HepG2 (cell line): ENCODE measurements at regions not wholly inside any gene's neighbourhood (a gene's known extent, or its start where the extent isn't known, plus 50 kb on each side); places are given as distances from the start of the nearest gene placed in this dataset.

Experiments
- ATAC-seq: fragments of 200-7000 bp; cut with Tn5 transposase; 3 replicates; pipeline ENCODE4 v1.9.1; 2020; ENCODE audit warnings: mild to moderate bottlenecking, moderate library complexity
- BruUV-seq: library from RNA; stranded (reverse); fragments of 400-500 nt; replicated peaks from 2 replicates; lab custom pipeline; 2021; lab: Mats Ljungman, UMichigan
- CTCF ChIA-PET: fragments of 300-600 bp; formaldehyde crosslinking; extraction: SDS; loops from one replicate; lab custom pipeline; 2021; ENCODE audit warnings: low total read pairs, inconsistent platforms, low intra/inter-chr PET ratio; lab: Yijun Ruan, JAX
- POLR2A ChIA-PET: fragments of 350-600 bp; sonication (Branson Sonifier 250); formaldehyde crosslinking; loops from one replicate; lab custom pipeline; 2020; ENCODE audit warnings: antibody characterized with exemption, inconsistent platforms; lab: Yijun Ruan, JAX
- DNase-seq: peaks from one replicate; pipeline ENCODE4 v3.0.0-alpha.2; 2015; ENCODE audit warnings: low spot score
- FAIRE-seq: peaks from 3 replicates; lab custom pipeline; 2011; peaks lifted over from hg19 to GRCh38; lab: Jason Lieb, UNC
- H2AFZ ChIP-seq: one replicate; pipeline ENCODE4 v1.6.1; 2011; ENCODE audit warnings: low read length, inconsistent platforms
- H3K27ac ChIP-seq: fragments of 300-600 bp; 3 replicates; pipeline ENCODE4 v1.8.0; 2011; ENCODE audit warnings: mixed run types, mild to moderate bottlenecking, mixed read lengths, low read length, inconsistent platforms; ENCODE audit not compliant: insufficient read depth; ENCODE audit errors: extremely low read length
- H3K27me3 ChIP-seq, 2 experiments: fragments of 200-600 bp in 1 of 2; 2 replicates in 1 of 2; 3 replicates in 1 of 2; pipeline versions ENCODE4 v1.6.0 to v1.8.0; 2011; ENCODE audit warnings: low read length in 2 of 2, mild to moderate bottlenecking in 2 of 2, moderate library complexity in 2 of 2, inconsistent platforms in 1 of 2; ENCODE audit not compliant: insufficient read depth in 2 of 2, control insufficient read depth in 1 of 2
- H3K36me3 ChIP-seq, 2 experiments: fragments of 200-600 bp in 1 of 2; replicated peaks in 1 of 2; 2 replicates in 1 of 2; 3 replicates in 1 of 2; pipeline versions ENCODE4 v1.5.1 to v1.8.0; 2011; ENCODE audit warnings: low read length in 2 of 2, inconsistent platforms in 1 of 2; ENCODE audit not compliant: insufficient read depth in 2 of 2, control insufficient read depth in 1 of 2
- H3K4me1 ChIP-seq: 2 replicates; pipeline ENCODE4 v1.5.1; 2012; ENCODE audit warnings: low read length, inconsistent platforms; ENCODE audit not compliant: insufficient read depth
- H3K4me2 ChIP-seq: 2 replicates; pipeline ENCODE4 v1.6.0; 2011; ENCODE audit warnings: low read depth, low read length, inconsistent platforms
- H3K4me3 ChIP-seq, 3 experiments: fragments of 200-600 bp in 1 of 3; sonication (generic), shearing (Covaris generic) in 1 of 3; replicated peaks in 1 of 3; 2 replicates each; pipeline ENCODE4 v1.5.1; 2011 to 2016; ENCODE audit warnings: low read length in 3 of 3, inconsistent platforms in 2 of 3, low read depth in 2 of 3, mild to moderate bottlenecking in 2 of 3, control low read depth in 1 of 3, mixed read lengths in 1 of 3; ENCODE audit not compliant: insufficient read depth in 1 of 3
- H3K79me2 ChIP-seq: one replicate; pipeline ENCODE4 v1.6.1; 2011; ENCODE audit warnings: low read length, inconsistent platforms; ENCODE audit not compliant: insufficient read depth
- H3K9ac ChIP-seq: 2 replicates; pipeline ENCODE4 v1.6.0; 2011; ENCODE audit warnings: mild to moderate bottlenecking, low read depth, low read length, inconsistent platforms; ENCODE audit not compliant: insufficient read depth
- H3K9me3 ChIP-seq: 2 replicates; pipeline ENCODE4 v1.5.1; 2012; ENCODE audit warnings: mild to moderate bottlenecking, low read length
- H4K20me1 ChIP-seq: 2 replicates; pipeline ENCODE4 v1.6.0; 2011; ENCODE audit warnings: inconsistent platforms, mild to moderate bottlenecking, low read length, moderate library complexity; ENCODE audit not compliant: insufficient read depth
- ATRX ChIP-seq: sonication (generic); formaldehyde crosslinking; IDR thresholded peaks from 2 replicates; pipeline ENCODE4 v1.4.0; 2020; ENCODE audit warnings: missing genetic modification reagents, borderline replicate concordance
- HNF4A ChIP-seq: sonication (generic); formaldehyde crosslinking; IDR thresholded peaks from 2 replicates; pipeline ENCODE4 v1.4.0; 2020; ENCODE audit warnings: missing genetic modification reagents
- HOXD1 ChIP-seq: sonication (generic); formaldehyde crosslinking; IDR thresholded peaks from 2 replicates; pipeline ENCODE4 v1.5.0; 2020; ENCODE audit warnings: missing genetic modification reagents
- STAG1 ChIP-seq: sonication (generic); formaldehyde crosslinking; IDR thresholded peaks from 2 replicates; pipeline ENCODE4 v1.4.0; 2020; ENCODE audit warnings: missing genetic modification reagents
- ZNF567 ChIP-seq: sonication (generic); formaldehyde crosslinking; IDR thresholded peaks from 2 replicates; pipeline ENCODE4 v1.8.1; 2023; ENCODE audit warnings: mild to moderate bottlenecking, missing genetic modification reagents, borderline replicate concordance
- ZNF747 ChIP-seq: sonication (generic); formaldehyde crosslinking; IDR thresholded peaks from 2 replicates; pipeline ENCODE4 v1.8.1; 2023; ENCODE audit warnings: missing genetic modification reagents, mild to moderate bottlenecking, borderline replicate concordance
- WGBS: methylation state at CpG from one replicate; pipeline ENCODE4 v1.1.6; 2017; ENCODE audit warnings: low lambda C conversion rate; 5-methylcytosine and 5-hydroxymethylcytosine counted together
- in situ Hi-C: cut with HindIII; loops from 2 replicates; pipeline ENCODE4 v1.10.0; 2017; ENCODE audit warnings: low pct_unique_long_range_greater_than_20kb; ENCODE audit not compliant: extremely low pct_ligation_motif_present
- intact Hi-C: fragments of 100-400 bp; cut with micrococcal nuclease; formaldehyde crosslinking; loops from one replicate; pipeline ENCODE4 v1.10.0; 2022; ENCODE audit not compliant: unreplicated experiment
- TF ChIP-seq, protein P1 (sequence below): sonication (generic); formaldehyde crosslinking; IDR thresholded peaks from 2 replicates; pipeline ENCODE4 v1.4.0; 2020; ENCODE audit warnings: missing genetic modification reagents
- TF ChIP-seq, protein P2 (sequence below): sonication (generic); formaldehyde crosslinking; IDR thresholded peaks from 2 replicates; pipeline ENCODE4 v1.4.0; 2020; ENCODE audit warnings: mild to moderate bottlenecking, missing genetic modification reagents

DNA sequence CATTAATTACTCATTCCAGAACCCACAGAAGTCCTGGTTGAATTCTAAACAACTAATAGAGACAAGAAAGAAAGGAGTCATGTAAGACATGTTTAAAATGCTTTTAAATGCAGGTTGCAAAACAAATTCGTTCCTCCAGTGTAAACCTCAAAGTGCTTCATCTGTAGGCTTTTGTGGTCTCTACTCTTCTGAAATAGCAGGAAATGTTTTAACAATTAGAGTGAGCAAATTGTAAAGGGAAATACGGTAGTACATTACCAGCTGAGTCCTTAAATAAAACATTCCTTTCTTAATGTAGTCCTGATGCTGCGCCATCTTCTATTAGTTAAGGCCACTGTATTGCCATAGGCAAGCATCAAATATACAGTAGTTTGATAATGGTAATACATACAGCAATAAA, 1934.2 kb upstream of the SEL1L start:
- Histone ChIP-seq H3K4me3 (no peak overlapping the region), H3K4me2 (no peak overlapping the region), H3K9ac (no peak overlapping the region), H4K20me1 (no peaks in the 10 kb centered on the region), H3K27me3 (no peaks in the 10 kb centered on the region), H3K79me2 (no peaks in the 10 kb centered on the region), H3K27ac (no peak overlapping the region), H3K36me3 (no peaks in the 10 kb centered on the region), H2AFZ (no peak overlapping the region), H3K9me3 (peaks cover 73% of the 10 kb centered on the region), H3K4me1 (no peaks in the 10 kb centered on the region)
- 24% methylated on average over 3 of the region's 3 CpGs for WGBS
- ATAC-seq (no peak), DNase-seq (no peak), FAIRE-seq (no peak)
- TF ChIP-seq ZNF747 (CRISPR knock-in tag) (no peak), ATRX (no peak), HOXD1 (no peak), STAG1 (CRISPR knock-in tag) (no peak), ZNF567 (CRISPR knock-in tag) (no peak), HNF4A (CRISPR knock-in tag) (no peak)
- TF ChIP-seq, protein P1, sequence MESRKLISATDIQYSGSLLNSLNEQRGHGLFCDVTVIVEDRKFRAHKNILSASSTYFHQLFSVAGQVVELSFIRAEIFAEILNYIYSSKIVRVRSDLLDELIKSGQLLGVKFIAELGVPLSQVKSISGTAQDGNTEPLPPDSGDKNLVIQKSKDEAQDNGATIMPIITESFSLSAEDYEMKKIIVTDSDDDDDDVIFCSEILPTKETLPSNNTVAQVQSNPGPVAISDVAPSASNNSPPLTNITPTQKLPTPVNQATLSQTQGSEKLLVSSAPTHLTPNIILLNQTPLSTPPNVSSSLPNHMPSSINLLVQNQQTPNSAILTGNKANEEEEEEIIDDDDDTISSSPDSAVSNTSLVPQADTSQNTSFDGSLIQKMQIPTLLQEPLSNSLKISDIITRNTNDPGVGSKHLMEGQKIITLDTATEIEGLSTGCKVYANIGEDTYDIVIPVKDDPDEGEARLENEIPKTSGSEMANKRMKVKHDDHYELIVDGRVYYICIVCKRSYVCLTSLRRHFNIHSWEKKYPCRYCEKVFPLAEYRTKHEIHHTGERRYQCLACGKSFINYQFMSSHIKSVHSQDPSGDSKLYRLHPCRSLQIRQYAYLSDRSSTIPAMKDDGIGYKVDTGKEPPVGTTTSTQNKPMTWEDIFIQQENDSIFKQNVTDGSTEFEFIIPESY (CRISPR knock-in tag): no peak
- TF ChIP-seq, protein P2, sequence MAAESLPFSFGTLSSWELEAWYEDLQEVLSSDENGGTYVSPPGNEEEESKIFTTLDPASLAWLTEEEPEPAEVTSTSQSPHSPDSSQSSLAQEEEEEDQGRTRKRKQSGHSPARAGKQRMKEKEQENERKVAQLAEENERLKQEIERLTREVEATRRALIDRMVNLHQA (CRISPR knock-in tag): no peak
- CTCF ChIA-PET: no interaction called here
- no TSS peak for BruUV-seq
- in situ Hi-C loops: no loop called here
- POLR2A ChIA-PET: no interaction called here
- intact Hi-C loops: no loop called here
